ENCODE measurements at regions not wholly inside any gene's neighbourhood (a gene's known extent, or its start where the extent isn't known, plus 50 kb on each side); places are given as distances from the start of the nearest gene placed in this dataset.
A peak's percentile ranks its signal among the peaks of the same experiment; 100 is the strongest.

DNA sequence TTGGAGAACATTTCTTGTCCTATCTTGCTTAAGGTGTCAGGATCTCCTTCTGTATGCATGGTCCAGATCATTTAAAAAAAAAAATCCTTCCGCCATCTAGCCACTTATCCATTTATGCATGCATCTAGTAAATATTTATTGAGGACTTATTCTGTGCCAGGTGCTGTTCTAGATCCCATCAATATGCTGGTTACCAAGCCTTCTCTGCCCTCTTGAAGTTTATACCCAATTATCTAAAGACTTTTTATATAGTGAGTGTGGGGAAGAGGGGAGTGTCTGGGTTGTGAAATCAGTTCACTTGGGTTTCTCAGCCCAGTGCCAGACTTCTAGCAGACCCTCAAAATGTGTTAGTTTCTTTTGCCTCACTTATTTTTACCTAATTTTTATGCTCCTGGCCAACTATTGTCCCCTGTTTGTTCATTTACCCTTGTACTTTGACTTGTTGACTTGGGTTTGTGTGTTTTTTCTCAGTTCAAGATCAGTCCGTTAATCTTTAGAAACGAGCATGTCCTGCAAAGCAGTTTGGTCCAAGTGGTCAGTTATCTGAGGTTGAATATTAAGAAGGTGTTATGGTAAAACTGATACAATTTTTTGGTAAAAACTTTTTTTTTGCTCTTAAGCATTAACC, 488.9 kb downstream of the PCNX1 start:
- DNase-seq (ENCODE audit: low read depth) = no peak

DNA sequence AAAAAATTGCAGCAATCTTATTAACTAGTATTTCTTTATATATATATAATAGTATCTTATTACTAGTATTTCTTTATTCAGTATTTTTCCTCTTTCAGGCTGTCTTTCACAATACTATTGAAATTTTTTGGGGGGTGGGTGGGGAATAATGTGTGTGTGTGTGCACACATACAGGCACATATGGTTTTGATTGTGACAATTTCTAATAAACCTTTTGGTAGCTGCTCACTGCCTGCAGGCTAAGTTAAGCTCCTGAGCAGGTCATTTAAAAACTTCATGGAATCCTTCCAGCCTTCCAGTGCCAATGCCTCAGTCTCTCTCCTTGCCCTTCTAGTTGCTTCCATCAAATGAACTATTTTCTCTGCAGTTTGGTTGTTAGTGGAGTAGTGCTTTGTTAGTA, 490.1 kb downstream of the PCNX1 start:
- DNase-seq (ENCODE audit: low read depth) = no peak

DNA sequence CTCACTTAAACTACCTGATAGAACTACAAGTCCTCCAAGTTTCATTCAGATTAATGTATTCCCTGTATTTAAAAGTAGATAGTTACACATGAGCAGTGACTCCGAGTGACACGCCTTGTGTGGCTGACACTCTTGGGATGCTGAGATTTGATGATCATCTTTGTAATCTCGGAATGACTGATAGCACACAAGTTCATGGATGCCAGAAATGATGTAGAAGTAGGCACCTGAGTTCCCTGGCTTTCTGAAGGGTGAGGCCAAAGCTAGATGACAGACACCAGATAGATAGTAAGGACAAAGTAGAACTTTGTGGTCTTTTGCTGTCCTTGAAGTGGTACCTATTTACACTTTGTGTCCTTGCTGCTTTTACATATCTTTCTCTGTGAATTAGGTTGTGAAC, 491.2 kb downstream of the PCNX1 start:
- DNase-seq (ENCODE audit: low read depth) = no peak

DNA sequence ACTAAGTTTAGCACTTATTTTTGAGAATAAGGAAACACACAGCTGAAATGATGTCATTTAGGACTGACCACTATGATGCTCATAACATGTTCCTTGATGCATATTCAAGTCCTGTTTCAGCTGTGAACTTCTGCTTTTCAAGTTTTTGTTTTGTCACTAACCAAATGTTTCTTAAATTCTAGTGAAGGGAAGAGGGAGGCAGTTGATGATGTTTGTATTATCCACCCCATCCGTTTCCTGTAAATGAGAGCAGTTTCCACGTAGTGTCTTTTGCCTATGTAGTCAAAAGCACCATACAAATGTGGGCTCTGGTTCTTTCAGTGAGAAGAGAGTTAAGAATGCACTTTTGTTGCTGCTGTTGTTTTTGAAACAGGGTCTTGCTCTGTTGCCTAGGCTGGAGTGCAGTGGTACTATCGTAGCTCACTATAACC, 491.8 kb downstream of the PCNX1 start:
- no peak for DNase-seq (ENCODE audit: low read depth)

DNA sequence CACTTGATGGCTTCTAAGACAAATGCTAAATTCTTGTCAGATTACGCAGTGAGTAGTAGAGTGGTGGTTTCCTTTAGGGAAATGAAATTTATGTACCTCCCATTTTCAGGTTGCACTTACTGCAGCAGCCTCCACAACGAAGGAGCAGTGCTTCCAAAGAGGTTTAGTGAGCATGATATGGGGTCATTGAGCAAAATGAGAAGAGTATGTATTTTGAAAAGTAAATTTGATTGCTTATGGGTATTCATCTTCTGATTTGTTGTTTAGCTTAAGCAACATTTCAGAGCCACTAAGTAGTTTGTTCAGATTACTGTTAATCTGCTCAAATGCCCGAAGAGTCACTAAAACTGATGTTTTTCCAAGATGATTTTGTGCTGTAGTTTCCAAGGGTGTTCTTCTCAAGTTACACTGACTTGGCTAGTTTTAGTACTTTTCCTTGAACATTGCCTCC, 493.6 kb downstream of the PCNX1 start:
- DNase-seq (ENCODE audit: low read depth) = peak; percentile 75

DNA sequence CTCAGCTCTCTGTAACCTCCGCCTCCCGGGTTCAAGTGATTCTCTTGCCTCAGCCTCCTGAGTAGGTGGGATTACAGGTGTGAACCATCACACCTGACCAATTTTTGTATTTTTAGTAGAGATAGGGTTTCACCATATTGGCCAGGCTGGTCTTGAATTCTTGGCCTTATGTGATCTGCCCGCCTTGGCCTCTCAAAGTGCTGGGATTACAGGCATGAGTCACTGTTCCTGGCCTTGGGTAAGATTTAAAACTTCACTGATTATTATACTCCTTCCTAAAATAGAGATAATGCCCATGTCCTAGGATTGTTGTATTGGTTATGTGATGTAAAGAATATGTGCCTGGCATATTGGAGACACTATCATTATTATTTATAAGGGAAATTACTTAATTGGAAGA, 495.2 kb downstream of the PCNX1 start:
- DNase-seq (ENCODE audit: low read depth) = peak; percentile 74

DNA sequence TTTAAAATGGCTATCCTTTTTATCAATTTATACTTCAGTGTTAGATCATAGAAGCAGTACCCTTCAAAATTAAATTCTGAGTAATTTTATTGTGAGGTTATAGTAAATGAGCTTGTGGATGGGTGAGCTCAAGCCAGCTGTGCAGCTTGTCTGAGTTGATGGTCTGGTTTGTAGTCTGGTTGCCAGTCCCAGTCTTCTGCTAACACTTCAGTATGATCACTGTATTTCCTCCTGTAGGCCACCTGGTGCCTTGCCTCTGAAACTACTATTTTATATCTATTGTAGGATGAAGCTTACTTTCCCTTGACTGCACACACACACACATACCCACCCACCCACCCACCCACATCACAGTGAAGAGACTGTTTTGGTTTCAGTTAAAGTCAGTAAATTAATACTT, 496.4 kb downstream of the PCNX1 start:
- DNase-seq (ENCODE audit: low read depth) = peak; percentile 58

DNA sequence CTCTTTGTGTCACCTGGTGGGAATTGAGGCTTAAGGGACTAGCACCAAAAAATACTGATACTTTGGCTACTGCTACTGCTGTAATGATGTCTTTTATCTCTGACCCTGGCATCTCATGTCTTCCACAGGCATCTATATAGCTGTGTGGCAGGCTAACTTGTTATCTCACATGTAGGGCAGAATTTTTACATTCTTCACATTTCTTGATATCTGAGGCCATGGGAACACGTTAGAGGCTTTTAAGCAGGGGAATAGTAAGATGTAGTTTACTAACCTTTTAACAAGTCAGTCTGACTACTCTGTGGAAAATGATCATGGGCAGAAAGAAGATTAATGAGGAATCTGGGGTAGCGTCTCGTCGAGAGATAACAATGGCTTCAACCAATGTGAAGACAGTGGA, 498.4 kb downstream of the PCNX1 start:
- peak; percentile 73 for DNase-seq (ENCODE audit: low read depth)

DNA sequence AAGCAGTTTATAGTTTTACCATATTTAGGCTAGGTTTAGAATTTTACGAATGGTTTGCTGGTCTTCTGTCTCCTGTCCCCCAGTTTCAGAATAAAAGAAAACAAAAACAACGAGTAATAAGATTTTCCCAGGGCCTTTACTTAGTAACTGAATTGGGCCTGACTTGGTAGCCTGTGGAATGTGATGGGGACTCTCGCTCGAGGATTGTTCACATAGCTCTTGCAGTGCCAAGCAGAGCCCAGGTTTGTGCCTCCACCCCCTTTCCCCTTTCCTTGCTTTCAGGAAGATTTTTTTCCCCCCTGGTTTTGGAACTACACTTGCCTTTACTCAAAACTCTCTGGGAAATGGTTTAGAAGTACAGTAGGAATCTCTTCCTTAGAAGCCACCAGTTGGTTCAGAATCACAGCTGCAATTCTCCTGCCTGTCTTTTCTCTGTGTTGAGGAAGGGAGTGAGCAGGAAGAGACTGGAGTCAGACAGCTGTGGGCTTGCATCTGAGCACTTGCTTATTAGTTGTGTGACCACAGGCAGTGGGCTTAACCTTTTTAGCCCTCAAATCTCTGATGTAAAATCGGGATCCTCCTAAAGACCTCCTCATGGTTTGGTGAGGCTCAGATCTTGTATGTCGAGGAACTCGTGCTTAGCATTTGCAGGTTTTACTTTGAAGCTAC, 501.2 kb downstream of the PCNX1 start:
- no peak for DNase-seq (ENCODE audit: low read depth)

DNA sequence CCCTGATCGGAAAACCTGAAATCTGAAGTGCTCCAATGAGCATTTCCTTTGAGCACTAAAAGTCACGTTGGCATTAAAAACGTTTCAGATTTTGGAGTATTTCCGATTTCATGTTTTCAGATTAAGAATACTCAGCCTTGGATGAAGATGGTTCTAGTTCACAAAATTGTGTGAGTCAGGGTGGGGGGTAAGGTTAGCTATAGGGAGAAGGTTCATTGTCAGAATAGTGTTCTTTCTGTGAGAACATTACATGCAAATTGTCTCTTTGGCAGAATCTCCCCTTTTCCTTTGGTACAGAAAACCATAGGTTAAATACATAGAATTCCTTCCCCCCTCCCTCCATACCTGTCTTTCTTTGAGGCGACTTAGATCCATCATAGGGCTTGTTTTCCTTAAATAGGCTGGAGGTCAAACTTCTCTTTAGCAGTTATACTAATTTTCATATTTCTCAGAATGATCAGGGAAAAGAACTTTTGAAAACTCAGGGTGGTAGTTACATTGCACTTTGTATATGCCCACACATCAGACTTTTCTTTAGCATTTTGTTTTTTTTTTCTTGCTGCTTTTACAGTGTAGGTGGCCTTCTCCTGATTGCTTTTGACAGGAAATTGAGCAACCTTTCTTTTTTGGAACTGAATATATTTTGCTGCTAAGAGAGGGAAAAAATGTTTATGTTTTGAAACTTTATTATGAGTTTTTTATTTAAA, 503.5 kb downstream of the PCNX1 start:
- no peak for DNase-seq (ENCODE audit: low read depth)

DNA sequence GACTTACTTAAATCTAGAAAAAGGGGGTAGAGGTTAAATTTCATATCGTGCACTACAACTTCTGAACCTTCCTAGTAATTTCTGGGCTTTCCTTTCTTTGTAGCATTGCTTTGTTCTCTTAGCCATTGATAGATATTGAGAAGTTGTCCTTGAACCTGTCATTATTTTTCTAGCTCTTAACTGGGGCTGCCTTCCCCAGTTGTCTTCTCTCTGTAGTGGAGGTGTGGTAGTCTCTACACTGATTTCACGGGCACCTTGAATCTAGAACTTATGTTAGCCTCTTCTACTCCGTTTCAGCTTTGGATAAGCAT, 504.0 kb downstream of the PCNX1 start:
- DNase-seq (ENCODE audit: low read depth) = no peak

DNA sequence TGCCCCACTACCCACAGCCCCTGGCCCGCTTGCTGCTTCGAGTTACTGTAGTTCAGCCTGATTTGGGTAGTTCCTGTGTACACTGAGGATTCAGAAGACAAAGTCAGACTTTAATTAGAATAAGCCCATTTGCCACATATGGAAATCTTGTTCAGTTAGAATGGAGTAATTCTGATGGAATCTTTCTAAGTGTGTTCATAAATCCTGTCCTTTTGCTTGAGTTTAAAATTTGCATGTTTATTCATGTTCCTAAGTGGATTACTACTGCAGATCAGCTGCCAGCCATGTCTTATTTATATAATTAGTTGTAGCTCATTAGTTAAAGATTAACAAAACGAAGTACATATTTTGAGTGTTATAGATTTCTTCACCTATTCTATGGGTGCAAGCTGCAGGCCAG, 504.5 kb downstream of the PCNX1 start:
- DNase-seq (ENCODE audit: low read depth) = no peak

DNA sequence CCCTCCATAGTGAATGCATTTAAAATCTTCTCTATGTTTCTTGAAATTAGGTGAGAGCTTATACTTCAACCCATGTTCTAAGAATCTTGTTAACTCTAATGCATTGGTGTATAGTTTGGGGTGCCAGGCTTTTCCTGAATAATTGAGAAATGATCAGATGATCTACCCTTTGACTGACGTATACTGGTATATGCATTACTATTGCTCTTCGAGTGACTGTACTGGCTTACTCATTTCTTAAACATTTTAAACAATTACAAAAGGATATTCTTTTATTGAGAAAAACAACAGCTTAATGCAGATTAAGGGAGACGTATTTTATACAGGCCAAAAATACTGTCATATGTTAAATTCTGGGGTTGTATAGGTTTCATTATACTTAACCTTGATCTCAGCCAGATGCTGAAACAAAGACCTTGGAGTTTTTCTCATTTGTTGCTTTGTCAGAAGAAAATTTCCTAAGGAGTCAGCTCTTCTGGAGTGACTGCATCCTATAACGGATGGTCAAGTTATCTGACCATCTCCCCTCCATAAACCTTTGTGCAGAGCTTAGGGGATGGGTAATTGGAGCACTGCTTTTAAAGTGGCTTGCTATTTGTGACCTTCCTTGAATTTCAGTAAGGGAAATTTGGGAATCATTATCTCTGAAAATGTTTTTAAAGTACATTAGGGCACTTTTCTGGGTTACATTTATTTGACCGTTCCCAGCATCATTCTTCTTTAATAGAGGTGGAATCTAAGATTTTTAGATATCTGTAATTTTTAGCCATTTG, 507.6 kb downstream of the PCNX1 start:
- peak; percentile 32 for DNase-seq (ENCODE audit: low read depth)

DNA sequence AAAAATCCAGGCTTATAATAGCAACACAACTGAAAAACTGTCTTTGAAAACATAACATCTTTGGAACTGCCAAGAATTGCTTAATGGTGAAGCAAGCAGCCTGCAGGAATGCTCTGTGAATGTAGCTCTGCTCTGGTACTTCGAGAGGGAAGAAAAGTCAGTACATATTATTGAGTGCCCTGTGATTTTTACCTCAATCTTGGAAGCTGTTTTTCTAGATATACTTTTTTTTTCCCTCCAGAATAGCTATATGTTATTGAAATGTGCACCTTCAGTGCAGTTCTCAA, 508.1 kb downstream of the PCNX1 start:
- DNase-seq (ENCODE audit: low read depth) = peak; percentile 84

DNA sequence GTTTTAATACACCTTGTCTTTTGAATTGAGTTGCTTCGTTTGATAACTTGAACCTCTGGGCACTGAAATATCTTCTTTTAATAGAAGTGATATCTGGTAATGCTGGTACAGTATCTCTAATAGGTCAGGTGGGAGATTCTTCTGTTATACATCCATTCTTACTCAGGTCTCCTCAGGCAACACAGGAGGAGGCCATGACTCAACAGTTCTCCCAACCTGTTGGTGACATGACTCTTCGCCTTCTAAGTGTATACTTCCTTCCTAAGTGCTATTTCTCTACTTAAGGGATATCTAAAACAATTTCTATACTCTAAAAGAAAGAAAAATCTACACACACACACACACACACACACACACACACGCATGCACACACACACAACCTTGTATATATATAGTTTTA, 509.1 kb downstream of the PCNX1 start:
- peak; percentile 29 for DNase-seq (ENCODE audit: low read depth)

DNA sequence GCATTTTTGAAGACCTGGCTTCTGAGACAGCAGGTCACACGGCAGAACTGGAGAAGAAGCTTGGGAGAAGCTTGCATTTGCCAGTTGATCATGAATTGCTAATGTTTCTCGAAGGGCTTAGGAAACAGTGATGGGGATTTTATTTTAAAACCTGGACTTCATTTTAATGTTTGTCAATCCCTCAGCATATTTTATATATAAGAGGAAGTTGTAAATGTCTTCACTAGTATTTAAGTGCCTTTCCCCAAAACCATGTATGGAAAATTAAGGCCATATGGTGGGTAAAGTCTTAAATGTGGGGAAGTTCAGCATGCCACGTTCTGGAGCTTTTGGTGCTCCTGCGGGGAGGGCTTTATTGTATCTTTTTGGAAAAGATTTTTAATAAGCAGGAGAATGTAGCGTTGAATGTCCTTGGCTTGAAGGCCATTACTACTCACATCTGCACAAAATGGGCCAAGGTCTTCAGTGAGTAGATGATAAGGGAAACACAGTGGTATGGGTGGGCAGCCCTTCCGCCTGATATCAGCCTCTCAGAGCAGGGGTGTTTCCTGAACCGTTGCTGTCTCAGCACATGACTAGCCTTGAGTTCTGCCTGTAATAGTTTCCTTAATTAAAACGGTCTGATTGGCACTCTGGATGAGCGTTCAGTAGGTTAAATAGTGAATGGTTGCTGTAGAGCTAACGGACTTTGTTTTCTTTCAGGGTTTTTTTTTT, 511.4 kb downstream of the PCNX1 start:
- no peak for DNase-seq (ENCODE audit: low read depth)

DNA sequence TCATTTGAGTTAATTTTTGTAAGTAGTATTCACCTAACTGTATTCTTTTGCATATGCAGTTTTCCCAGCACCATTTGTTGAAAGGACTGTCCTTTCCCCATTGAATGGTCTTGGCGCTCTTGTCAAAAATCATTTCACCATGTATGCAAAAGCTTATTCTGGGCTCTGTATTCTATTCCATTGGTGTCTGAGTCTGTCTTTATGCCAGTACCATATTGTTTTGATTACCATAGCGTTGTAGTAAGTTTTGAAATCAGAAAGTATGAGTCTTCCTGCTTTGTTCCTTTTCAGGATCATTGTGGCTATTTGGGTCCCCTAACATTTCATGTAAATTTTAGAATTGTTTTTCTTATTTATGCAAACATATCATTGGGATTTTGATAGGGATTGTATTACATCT, 508.7 kb upstream of the RGS6 start:
- no peak for DNase-seq (ENCODE audit: low read depth)

DNA sequence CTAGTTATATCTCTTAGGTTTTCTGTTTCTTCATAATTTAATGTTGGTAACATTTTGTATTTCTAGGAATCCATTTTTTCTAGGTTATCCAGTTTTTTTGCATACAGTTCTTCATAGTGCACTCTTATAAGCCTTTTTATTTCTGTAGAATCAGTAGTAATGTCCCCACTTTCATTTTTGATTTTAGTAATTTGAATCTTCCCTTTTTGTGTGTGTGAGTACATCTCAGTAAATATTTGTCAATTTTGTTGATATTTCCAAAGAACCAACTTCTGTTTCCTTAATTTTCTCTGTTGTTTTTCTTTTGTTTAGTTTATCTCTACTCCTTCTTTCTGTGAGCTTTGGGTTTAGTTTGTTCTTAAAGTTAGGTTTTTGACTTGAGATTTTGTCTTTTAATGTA, 507.3 kb upstream of the RGS6 start:
- no peak for DNase-seq (ENCODE audit: low read depth)

DNA sequence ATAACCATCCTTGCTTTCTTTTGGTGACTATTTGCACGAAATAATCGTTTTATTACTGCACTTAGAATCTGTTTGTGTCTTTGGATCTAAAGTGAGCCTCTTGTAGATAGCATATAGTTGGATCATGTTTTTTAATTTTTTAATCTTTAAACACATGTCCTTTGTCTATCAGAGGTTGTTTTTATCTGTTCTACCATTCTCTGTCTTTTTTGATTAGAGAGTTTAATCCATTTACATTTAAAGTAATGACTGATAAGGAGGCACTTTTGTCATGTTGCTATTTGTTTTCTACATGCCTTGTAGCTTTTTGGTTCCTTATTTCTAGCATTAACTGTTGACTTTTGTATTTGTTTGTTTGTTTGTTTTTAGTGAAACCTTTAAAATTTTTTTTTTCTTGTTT, 506.2 kb upstream of the RGS6 start:
- no peak for DNase-seq (ENCODE audit: low read depth)

DNA sequence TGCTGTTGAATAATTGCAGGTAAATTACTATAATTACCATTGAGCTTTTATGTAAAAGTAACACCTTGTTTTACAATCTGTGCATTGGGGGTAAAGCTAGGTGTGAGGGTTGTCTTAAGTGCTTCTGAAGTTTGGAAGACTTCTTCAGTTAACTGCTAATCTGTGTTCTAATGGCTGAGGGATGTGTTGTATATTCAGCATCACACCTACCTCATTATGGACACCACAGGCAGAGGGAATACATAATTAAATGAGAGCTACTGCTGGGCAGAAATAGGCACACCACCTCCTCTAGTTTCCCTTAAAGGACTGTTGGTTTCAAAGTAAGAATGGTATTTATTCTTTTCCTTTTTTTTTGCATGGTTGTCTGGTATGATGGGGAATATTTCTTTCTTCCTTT, 502.3 kb upstream of the RGS6 start:
- DNase-seq (ENCODE audit: low read depth) = no peak

DNA sequence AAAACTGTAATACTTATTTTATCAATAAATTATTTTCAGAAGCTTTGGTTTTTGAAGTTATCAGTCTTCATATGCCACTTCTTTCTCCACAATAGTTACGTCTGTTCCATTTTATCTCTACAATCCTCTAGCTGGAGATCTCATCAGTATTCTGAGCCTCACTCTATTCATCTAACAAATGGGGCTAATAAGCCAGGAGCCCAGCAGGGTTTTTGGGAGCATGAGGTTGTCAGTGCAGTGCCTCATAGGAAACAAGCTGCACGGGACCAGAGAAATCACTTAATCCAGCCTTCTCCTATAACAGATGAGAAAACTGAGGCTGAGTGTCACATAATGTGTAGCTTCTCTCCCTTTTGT, 501.9 kb upstream of the RGS6 start:
- DNase-seq (ENCODE audit: low read depth) = no peak

DNA sequence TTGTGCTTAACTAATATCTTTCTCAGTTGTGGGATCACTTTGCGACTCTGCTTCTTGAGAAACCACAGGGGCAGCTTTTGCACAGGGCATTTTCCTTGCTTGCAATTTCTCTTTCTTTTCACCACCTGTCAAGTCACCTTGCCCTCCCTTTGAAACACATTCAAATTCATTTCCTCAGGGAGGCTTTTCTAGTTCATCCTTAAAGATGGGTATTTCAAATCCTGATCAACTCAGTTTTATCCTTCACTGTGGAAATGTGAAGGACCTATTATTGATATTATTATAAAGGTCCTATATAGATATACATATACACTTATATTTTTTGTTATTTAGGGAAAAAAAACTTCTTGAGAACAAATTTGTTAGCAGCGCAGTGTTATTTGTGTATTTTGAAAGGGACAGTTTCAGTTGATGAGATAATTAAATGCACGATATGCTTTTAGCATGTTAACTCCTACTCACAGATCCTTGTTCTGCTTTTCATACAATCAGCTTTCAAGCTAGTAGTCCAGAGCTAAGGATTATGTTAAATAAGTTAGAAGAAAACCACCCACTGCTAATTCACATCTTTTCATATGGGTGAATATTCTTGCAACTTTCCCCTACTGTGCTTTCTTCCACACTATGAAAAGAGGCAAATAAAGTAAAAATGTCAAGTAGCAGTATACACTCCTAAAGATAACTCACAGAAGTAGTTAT, 501.4 kb upstream of the RGS6 start:
- DNase-seq (ENCODE audit: low read depth) = no peak
